Vagina (tissue), 2 donors: ENCODE measurements at regions not wholly inside any gene's neighbourhood (a gene's known extent, or its start where the extent isn't known, plus 50 kb on each side); places are given as distances from the start of the nearest gene placed in this dataset.

ENCODE experiments used
- CTCF ChIP-seq, 3 experiments: fragments of 450-650 bp in 2 of 3; fragments of 200-600 bp in 1 of 3; sonication (generic) in 1 of 3; IDR thresholded peaks; one replicate each; pipeline ENCODE4 v1.5.1; 2017 to 2019; ENCODE audit warnings: antibody characterized with exemption in 3 of 3, mild to moderate bottlenecking in 2 of 3, moderate library complexity in 2 of 3
- POLR2AphosphoS5 ChIP-seq, 2 donors: sonication (generic); formaldehyde crosslinking; IDR thresholded peaks; one replicate each; pipeline ENCODE4 v1.9.0; 2017; ENCODE audit warnings: antibody characterized with exemption in 2 of 2, mild to moderate bottlenecking in 2 of 2, low read depth in 1 of 2; ENCODE audit not compliant: insufficient read depth in 1 of 2

DNA sequence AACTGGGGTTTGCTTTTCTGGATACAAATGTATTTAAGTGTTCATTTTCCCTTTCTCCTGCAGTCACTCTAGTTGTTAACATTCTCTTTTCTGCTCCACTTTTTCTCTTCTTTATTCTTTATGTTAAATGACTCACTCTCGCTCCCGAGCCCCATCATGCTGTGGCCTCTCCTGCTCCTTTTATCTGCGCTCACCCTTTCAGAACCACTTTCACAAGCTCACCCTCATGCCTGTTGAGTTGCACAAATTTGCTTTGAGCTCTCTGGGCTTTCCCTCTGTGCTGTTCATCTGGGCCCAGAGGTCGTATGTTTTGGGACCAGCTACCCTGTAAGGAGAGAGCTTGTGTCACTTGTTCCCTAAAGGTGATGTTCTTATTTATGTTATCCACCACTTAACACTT, 98.1 kb upstream of the ASCC3 start:
- TF ChIP-seq POLR2AphosphoS5 (IDR thresholded peaks at IDR 0.05; ENCODE audit: insufficient read depth in 1 of 2, low read depth in 1 of 2) (no peak), CTCF (IDR thresholded peaks at IDR 0.05) (no peak)
